ENCODE measurements at regions not wholly inside any gene's neighbourhood (a gene's known extent, or its start where the extent isn't known, plus 50 kb on each side); places are given as distances from the start of the nearest gene placed in this dataset.

DNA sequence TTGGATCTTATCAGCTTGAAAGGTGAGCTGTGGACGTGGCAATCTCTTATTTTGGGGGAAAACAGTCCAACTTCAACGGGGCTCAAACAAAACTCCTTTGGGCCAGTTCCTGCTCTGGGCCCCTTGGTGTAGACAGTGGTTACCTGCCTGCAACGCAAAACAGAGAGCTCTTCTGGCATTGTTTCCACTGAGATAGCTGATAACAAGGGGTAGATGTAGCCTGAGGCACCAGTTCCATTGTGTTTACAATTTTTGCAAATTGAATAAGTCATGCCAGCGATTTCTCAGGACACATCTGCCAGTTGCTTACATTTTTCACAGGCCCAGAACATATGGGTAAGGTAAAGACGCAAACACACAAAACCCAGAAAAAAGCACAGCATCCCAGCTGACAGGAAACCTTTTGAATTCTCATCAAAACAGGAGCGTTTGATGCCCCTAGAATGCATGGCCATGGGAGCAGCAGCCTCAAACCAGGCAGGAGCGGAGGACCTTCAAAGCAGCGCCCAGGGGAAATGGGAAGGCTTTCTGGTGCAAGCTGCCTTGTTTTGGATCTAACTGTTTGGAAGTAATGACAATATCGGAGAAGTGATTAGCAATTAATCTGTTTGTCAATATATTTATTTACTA is 259.7 kb downstream of the AACS start:
- no peak for TF ChIP-seq POLR2A (IDR thresholded peaks at IDR 0.05)
- TF ChIP-seq, protein P1, sequence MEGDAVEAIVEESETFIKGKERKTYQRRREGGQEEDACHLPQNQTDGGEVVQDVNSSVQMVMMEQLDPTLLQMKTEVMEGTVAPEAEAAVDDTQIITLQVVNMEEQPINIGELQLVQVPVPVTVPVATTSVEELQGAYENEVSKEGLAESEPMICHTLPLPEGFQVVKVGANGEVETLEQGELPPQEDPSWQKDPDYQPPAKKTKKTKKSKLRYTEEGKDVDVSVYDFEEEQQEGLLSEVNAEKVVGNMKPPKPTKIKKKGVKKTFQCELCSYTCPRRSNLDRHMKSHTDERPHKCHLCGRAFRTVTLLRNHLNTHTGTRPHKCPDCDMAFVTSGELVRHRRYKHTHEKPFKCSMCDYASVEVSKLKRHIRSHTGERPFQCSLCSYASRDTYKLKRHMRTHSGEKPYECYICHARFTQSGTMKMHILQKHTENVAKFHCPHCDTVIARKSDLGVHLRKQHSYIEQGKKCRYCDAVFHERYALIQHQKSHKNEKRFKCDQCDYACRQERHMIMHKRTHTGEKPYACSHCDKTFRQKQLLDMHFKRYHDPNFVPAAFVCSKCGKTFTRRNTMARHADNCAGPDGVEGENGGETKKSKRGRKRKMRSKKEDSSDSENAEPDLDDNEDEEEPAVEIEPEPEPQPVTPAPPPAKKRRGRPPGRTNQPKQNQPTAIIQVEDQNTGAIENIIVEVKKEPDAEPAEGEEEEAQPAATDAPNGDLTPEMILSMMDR (IDR thresholded peaks at IDR 0.05): no peak
- Histone ChIP-seq H3K9me3 (no peaks in the 10 kb centered on the region), H3K4me1 (no peaks in the 10 kb centered on the region), H3K27me3 (no peaks in the 10 kb centered on the region), H3K4me3 (no peak overlapping the region), H3K36me3 (no peaks in the 10 kb centered on the region), H3K27ac (no peak overlapping the region)
- no peak for DNase-seq

DNA sequence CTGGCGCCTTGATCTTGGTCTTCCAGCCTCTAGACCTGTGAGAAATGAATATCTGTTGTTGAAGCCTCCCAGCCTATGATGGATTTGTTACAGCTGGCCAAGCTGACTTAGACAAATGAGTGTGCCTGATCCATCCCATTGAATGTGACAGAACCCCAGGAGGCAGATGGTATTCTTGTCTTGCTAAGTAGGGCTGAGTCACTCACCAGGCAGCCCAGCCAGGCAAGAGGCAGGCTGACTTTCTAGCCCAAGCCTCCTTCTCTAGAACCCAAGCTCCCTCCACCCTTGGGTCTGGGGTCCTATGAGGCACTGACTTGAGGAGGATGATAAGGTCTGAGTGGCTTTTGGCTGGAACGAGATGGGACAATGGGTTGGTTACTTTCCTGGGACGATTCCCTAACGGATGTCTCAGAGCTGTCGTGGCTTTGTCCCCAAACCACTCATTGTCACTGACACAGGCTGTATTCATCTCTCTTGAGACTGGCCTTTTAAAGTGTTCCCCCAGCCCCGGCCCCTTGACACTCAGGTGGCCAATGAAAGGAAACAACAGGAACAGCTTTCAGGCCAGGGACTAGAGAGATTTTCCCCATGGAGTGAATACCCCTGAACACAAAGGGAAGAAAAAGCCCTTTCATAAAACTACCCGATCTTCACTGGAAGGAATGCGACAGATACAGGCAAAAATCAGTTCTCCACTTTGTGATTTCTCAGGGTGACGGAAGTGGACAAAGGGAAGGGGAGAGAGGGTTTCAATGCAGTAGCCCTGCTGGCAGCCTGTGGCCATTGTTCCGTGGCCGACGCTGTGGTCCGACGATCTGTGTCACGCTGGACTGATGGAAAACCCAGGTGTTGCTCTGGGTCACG is 264.2 kb downstream of the AACS start:
- H3K4me1 ChIP-seq: no peaks in the 10 kb centered on the region
- H3K27ac ChIP-seq: no peak overlapping the region
- H3K27me3 ChIP-seq: no peaks in the 10 kb centered on the region
- no peaks in the 10 kb centered on the region for H3K36me3 ChIP-seq
- no peak for TF ChIP-seq POLR2A (IDR thresholded peaks at IDR 0.05)
- TF ChIP-seq, protein P1 (IDR thresholded peaks at IDR 0.05): no peak
- H3K9me3 ChIP-seq: no peaks in the 10 kb centered on the region
- H3K4me3 ChIP-seq: no peak overlapping the region
- DNase-seq: no peak

DNA sequence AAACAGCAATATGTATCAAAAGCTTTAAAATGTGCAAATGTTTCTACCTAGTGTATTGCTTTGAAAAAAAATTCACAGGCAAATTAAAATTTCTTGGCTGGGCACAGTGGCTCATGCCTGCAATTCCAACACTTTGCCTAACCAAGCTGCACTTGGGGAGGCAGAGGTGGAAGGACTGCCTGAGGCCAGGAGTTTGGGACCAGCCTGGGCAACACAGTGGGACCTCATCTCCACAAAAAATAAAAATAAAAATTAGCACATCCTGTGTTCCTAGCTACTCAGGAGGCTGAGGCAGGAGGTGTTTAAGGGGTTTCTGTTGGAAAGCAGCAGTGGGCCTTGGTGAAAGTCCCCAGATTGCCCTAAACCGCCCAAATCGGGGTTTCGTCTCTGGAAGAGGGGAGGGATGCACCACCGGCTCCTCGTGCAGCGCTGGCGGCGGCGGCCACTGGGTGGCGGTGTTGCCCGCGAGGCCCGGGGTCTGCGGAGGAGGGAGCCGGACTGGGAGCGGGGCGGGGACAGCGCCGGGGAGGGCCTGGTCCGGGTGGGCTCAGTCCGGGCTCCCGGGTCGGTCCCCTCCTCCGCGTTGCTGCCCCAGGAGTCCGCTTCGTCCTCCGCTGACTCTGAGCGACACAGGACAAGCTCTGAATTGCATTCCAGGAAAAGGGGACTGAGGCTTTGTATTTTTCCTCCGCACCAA is 265.6 kb downstream of the AACS start:
- Histone ChIP-seq H3K27me3 (no peaks in the 10 kb centered on the region), H3K27ac (no peak overlapping the region), H3K4me3 (peak overlapping the region in 2 of 4 donors; percentile 29 to 49), H3K9me3 (no peaks in the 10 kb centered on the region), H3K36me3 (no peaks in the 10 kb centered on the region), H3K4me1 (no peaks in the 10 kb centered on the region)
- peak; percentile 19 to 68 (median 65) for DNase-seq
- TF ChIP-seq POLR2A (IDR thresholded peaks at IDR 0.05): no peak
- TF ChIP-seq, protein P1 (IDR thresholded peaks at IDR 0.05): peak in 5 of 6 experiments; percentile 26 to 74 (median 59)

DNA sequence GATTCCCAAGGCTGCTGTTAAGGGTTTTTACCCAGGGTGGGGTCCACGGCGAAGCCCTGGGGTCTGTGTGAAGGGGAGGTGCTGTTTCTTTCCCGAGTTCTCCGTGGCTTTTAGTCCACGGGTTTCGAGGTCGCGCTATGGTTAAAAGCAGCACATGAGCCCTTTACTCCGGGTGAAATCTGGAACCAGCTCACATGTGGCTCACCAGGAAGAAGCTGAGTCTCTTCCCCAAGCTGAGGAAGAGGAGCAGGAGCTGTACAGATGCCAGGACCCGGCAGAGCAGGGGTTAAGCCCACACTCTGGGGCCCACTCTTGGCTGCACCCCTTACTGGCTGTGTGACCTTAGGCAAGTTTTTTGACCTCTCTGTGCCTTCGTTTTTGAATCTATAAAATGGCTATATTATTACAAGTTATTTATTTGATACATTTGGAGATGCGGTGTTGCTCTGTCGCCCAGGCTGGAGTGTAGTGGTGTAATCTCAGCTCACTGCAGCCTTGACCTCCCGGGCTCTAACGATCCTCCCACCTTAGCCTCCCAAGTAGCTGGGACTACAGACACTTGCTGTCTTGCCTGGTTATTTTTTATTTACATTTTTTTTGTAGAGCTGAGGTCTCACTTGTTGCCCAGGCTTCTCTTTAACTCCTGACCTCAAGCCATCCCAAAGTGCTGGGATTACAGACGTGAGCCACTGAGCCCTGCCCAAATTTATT is 266.3 kb downstream of the AACS start:
- Histone ChIP-seq H3K27me3 (no peaks in the 10 kb centered on the region), H3K27ac (no peak overlapping the region), H3K4me3 (peak overlapping the region in 2 of 4 donors; percentile 29 to 49), H3K36me3 (no peaks in the 10 kb centered on the region), H3K9me3 (no peaks in the 10 kb centered on the region), H3K4me1 (no peaks in the 10 kb centered on the region)
- TF ChIP-seq, protein P1 (IDR thresholded peaks at IDR 0.05): no peak
- TF ChIP-seq POLR2A (IDR thresholded peaks at IDR 0.05): no peak
- no peak for DNase-seq

DNA sequence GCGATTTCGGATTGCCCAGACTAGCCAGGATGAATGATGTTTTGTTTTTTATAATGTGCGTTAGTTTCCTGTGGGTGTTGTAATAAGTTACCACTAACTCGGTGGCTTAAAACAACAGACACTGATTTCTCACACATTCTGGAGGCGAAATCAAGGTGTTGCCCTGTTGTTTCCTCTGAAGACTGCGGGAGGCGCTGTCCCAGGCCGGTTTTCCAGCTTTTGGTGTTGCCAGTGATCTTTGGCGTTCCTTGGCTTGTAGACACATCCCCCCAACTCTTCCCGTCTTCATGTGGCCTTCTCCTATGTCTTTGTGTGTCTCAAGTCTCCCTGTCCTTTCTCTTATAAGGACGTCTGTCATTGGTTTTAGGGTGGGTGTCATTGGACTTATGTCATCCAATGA is 267.7 kb downstream of the AACS start:
- Histone ChIP-seq H3K27ac (no peak overlapping the region), H3K36me3 (no peaks in the 10 kb centered on the region), H3K4me3 (no peak overlapping the region), H3K4me1 (no peaks in the 10 kb centered on the region), H3K27me3 (no peaks in the 10 kb centered on the region), H3K9me3 (no peaks in the 10 kb centered on the region)
- no peak for TF ChIP-seq POLR2A (IDR thresholded peaks at IDR 0.05)
- TF ChIP-seq, protein P1 (IDR thresholded peaks at IDR 0.05): no peak
- DNase-seq: no peak
